ENCODE measurements at regions not wholly inside any gene's neighbourhood (a gene's known extent, or its start where the extent isn't known, plus 50 kb on each side); places are given as distances from the start of the nearest gene placed in this dataset.

- H3K4me2 ChIP-seq (ENCODE audit: low read depth, low read length, poor library complexity, severe bottlenecking) = no peak overlapping the region
- no peak for TF ChIP-seq EZH2phosphoT487 (conservative IDR thresholded peaks at IDR 0.05; ENCODE audit: low read length)
- no peak for TF ChIP-seq CTCF (IDR thresholded peaks at IDR 0.05; ENCODE audit: insufficient read depth, low read length, poor library complexity, severe bottlenecking)
- H3K27me3 ChIP-seq (ENCODE audit: low read length) = no peaks in the 10 kb centered on the region
- no peaks in the 10 kb centered on the region for H4K20me1 ChIP-seq (ENCODE audit: low read depth, low read length)
- H3K9me2 ChIP-seq (replicated peaks; ENCODE audit: insufficient read depth, low read length) = no peaks in the 10 kb centered on the region
- no peaks in the 10 kb centered on the region for H3K9me3 ChIP-seq (ENCODE audit: insufficient read depth, low read length)
- H3K9ac ChIP-seq (ENCODE audit: low read length) = no peak overlapping the region
- H3K27ac ChIP-seq (ENCODE audit: low read depth, low read length) = no peak overlapping the region
- H3K4me3 ChIP-seq (ENCODE audit: insufficient read depth, low read length, poor library complexity, severe bottlenecking) = no peak overlapping the region
- no peaks in the 10 kb centered on the region for H3K36me3 ChIP-seq (ENCODE audit: low read length)
- H2AFZ ChIP-seq (ENCODE audit: low read depth, low read length, severe bottlenecking) = no peak overlapping the region
- H3F3A ChIP-seq (ENCODE audit: insufficient read depth) = no peaks in the 10 kb centered on the region
- H3K79me2 ChIP-seq (ENCODE audit: insufficient read depth, low read length) = no peaks in the 10 kb centered on the region
Measured at GRCh38 chr16:76634847-76635697, 357.9 kb downstream of the CNTNAP4 start.

DNA sequence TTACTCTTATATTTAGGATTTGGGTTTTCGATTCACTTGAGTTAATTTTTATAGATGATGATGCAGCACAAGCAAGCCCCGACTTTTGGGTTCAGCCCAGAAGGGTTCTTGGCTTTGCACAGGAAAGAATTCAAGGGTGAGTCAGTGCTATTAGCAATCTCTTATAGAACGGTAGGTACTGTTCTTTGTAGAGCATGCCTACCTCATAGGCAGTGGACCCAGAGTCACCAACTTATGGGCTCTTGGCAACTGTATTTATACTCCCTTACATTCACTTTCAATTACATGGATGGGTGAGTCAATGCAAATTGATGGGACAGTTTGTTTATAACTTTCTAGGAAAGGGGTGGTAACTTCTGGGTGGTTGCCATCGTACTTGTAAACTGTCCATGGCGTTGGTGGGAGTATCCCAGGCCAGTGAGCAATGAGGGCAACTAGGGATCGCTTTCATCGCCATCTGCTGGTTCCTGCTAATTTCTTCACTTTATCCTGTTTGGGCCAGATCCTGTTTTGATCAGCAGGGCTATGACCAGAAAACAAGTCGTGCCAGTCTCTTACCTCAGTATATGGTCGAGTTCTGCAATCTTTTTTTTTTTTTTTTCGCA, 362.6 kb downstream of the CNTNAP4 start:
- no peaks in the 10 kb centered on the region for H3K9me2 ChIP-seq (replicated peaks; ENCODE audit: insufficient read depth, low read length)
- no peaks in the 10 kb centered on the region for H3F3A ChIP-seq (ENCODE audit: insufficient read depth)
- H3K4me3 ChIP-seq (ENCODE audit: insufficient read depth, low read length, poor library complexity, severe bottlenecking) = no peak overlapping the region
- TF ChIP-seq EZH2phosphoT487 (conservative IDR thresholded peaks at IDR 0.05; ENCODE audit: low read length) = no peak
- no peak for TF ChIP-seq CTCF (IDR thresholded peaks at IDR 0.05; ENCODE audit: insufficient read depth, low read length, poor library complexity, severe bottlenecking)
- no peak overlapping the region for H3K4me2 ChIP-seq (ENCODE audit: low read depth, low read length, poor library complexity, severe bottlenecking)
- no peak overlapping the region for H3K9ac ChIP-seq (ENCODE audit: low read length)
- no peak overlapping the region for H3K27ac ChIP-seq (ENCODE audit: low read depth, low read length)
- H2AFZ ChIP-seq (ENCODE audit: low read depth, low read length, severe bottlenecking) = no peak overlapping the region
- no peaks in the 10 kb centered on the region for H3K27me3 ChIP-seq (ENCODE audit: low read length)
- no peaks in the 10 kb centered on the region for H3K36me3 ChIP-seq (ENCODE audit: low read length)
- H3K79me2 ChIP-seq (ENCODE audit: insufficient read depth, low read length) = no peaks in the 10 kb centered on the region
- H4K20me1 ChIP-seq (ENCODE audit: low read depth, low read length) = no peaks in the 10 kb centered on the region
- no peaks in the 10 kb centered on the region for H3K9me3 ChIP-seq (ENCODE audit: insufficient read depth, low read length)

- no peaks in the 10 kb centered on the region for H3K9me3 ChIP-seq (ENCODE audit: insufficient read depth, low read length)
- TF ChIP-seq CTCF (IDR thresholded peaks at IDR 0.05; ENCODE audit: insufficient read depth, low read length, poor library complexity, severe bottlenecking) = no peak
- TF ChIP-seq EZH2phosphoT487 (conservative IDR thresholded peaks at IDR 0.05; ENCODE audit: low read length) = no peak
- H3K27ac ChIP-seq (ENCODE audit: low read depth, low read length) = no peak overlapping the region
- no peaks in the 10 kb centered on the region for H3K27me3 ChIP-seq (ENCODE audit: low read length)
- no peaks in the 10 kb centered on the region for H3K36me3 ChIP-seq (ENCODE audit: low read length)
- no peak overlapping the region for H3K9ac ChIP-seq (ENCODE audit: low read length)
- no peak overlapping the region for H3K4me2 ChIP-seq (ENCODE audit: low read depth, low read length, poor library complexity, severe bottlenecking)
- H3K4me3 ChIP-seq (ENCODE audit: insufficient read depth, low read length, poor library complexity, severe bottlenecking) = no peak overlapping the region
- H4K20me1 ChIP-seq (ENCODE audit: low read depth, low read length) = no peaks in the 10 kb centered on the region
- H3K79me2 ChIP-seq (ENCODE audit: insufficient read depth, low read length) = no peaks in the 10 kb centered on the region
- H3K9me2 ChIP-seq (replicated peaks; ENCODE audit: insufficient read depth, low read length) = no peaks in the 10 kb centered on the region
- no peak overlapping the region for H2AFZ ChIP-seq (ENCODE audit: low read depth, low read length, severe bottlenecking)
- no peaks in the 10 kb centered on the region for H3F3A ChIP-seq (ENCODE audit: insufficient read depth)
Measured at GRCh38 chr16:76650582-76650981, 373.4 kb downstream of the CNTNAP4 start.

Measured in SU-DHL-6 (cell line).